ENCODE measurements at regions not wholly inside any gene's neighbourhood (a gene's known extent, or its start where the extent isn't known, plus 50 kb on each side); places are given as distances from the start of the nearest gene placed in this dataset.

- no peak for DNase-seq
Observed at GRCh38 chr18:26697186-26697884, 149.0 kb upstream of the KCTD1 start.

GRCh38 chr18:26696786-26697185 lies 148.4 kb upstream of the KCTD1 start:
- DNase-seq: no peak

- DNase-seq: no peak
Observed at GRCh38 chr18:26696308-26696707, 148.0 kb upstream of the KCTD1 start.

GRCh38 chr18:26689226-26689879 lies 141.0 kb upstream of the KCTD1 start:
- DNase-seq: no peak

GRCh38 chr18:26686532-26686931 lies 138.2 kb upstream of the KCTD1 start:
- no peak for DNase-seq

GRCh38 chr18:26685438-26686157 lies 137.2 kb upstream of the KCTD1 start:
- DNase-seq: no peak

DNA sequence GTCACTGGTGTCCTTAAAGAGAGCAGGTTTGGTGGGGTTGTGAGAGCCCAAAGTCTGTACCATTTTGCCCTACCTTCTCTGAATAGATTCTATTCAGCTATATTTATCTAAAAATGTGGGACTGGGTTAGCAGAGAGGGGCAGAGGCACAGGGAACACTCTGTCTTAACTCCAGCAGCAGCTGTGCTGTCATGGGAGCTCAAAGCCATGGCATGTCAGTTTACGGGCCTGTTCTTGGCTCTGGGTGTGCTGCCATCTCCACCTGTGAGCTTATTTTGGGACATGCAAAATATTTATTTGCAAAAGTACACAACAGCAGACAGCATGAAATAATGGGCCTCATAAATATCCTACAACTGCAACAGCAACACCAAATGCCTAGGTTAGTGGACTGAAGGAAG lies 129.6 kb upstream of the KCTD1 start:
- DNase-seq: no peak

GRCh38 chr18:26667046-26667445 lies 118.7 kb upstream of the KCTD1 start:
- no peak for DNase-seq

DNA sequence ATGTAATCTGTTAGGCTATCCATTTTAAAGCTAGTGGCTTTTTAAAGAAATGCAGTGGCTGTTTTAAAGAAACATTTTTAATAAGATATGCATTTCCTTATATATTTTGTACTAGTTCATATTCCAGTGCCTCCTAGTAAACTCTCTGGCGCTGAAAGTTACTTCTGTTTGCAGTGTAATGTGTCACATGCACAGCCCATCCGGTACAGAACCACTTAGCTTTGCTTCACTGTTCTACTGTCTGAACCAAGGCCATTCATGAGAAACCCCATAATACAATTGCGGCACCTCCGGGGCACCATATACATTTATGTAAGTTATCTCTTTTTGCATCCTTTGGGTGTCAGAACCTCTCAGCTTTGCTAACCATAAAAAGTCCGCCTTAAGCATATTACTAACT lies 114.6 kb upstream of the KCTD1 start:
- no peak for DNase-seq

GRCh38 chr18:26657631-26658581 lies 109.6 kb upstream of the KCTD1 start:
- no peak for DNase-seq

DNA sequence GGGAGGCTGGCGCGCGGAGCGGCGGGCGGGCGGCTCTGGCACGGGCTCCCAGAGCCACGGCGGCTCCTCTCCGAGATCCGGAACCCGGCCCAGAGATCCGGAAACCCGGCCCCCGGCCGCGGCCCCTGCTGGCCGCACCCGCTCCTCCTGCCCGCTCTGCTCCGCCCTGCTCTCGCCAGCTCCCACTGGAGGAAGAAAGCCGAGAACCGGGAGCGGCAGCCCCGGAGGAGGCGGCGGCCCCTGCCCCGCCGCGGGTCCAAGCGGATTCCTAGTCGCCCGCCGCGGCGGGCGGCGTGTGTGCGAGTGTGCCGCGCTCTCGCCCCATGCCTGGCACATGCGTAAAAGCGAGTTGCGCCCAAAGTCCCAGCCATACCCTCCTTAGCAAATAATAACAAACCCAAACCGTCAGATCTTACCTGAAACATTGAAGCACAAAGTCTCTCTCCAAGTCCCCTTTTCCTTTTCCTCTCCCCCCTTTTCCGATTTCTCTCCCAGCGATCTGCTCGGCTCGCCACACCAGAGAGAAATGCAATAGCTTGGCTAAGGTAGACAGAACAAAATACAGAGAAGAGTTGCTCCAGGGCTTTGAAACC lies 108.7 kb upstream of the KCTD1 start:
- DNase-seq: peak; percentile 54

DNA sequence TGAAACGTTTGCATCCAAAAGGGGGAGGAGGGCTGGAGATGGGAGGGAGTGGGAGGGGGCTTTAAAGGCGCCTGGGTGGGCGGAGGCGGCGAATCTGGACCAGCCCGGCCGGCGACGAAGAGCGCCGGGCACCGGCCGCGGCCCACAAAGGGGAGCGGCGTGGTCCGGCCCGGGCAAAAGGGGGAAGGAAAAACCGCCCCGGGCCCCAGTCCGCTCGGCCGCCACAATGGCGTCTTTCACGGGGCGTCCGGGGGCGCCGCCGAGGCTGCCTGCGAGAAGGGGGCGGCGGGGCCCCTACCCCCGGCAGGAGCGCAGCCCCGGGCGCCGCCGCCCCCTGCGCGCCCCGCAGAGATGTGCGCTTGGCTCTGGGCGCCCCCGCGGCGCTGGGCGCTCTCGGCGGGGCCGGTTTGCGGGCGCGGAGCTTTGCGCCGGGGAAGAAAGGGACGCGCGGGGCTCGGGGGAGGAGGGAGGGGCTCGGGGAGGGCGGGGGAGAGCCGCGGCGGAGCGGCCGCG lies 108.1 kb upstream of the KCTD1 start:
- DNase-seq: no peak

DNA sequence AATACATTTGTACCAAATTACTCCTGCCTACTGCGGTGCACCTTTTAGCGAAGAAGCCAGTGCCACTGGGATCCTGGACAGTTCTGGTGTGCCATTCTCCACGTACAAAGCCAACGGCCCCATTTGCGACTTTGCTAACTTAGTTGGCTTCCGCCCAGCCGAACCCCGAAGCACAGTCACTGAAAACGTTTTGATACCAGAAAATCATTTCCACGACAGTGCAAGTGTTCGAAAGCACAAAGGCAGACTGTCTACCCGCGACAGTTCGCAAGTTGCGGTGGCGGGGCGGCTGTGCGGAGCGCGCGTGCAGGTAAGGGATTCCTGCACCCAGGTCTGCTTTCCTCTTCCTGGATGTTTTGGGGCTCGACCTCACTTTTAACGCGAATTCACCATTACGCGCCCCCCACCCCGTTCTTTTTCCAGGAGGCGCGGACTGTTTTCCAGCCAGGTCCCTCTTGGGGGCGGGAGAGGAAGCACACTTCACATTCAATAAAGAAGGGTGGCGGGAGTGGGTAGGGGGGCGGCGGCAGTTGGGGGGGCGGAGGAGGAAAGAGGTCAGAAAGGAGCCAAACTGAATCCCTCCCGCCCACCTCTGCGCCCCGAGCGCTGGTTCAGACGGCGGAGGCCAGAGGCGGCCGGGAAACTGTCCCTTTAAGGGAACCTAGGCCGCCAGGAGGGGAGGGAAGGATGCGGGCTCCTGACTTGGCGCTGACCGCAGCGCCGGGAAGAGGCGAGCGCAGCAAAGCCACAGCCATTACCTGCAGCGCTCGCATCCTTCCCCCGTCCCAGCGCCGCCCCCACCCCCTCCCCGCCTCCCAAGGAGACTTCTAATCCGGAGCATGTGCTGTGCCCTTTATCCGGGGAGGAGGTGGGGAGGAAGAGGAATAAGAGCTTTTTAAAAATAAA lies 107.4 kb upstream of the KCTD1 start:
- no peak for DNase-seq

- DNase-seq: no peak
Observed at GRCh38 chr18:26654616-26655524, 106.5 kb upstream of the KCTD1 start.

- DNase-seq: no peak
Observed at GRCh38 chr18:26653943-26654615, 105.7 kb upstream of the KCTD1 start.

- no peak for DNase-seq
Observed at GRCh38 chr18:26652501-26652900, 104.1 kb upstream of the KCTD1 start.

GRCh38 chr18:26650310-26651268 lies 102.2 kb upstream of the KCTD1 start:
- DNase-seq: no peak

DNA sequence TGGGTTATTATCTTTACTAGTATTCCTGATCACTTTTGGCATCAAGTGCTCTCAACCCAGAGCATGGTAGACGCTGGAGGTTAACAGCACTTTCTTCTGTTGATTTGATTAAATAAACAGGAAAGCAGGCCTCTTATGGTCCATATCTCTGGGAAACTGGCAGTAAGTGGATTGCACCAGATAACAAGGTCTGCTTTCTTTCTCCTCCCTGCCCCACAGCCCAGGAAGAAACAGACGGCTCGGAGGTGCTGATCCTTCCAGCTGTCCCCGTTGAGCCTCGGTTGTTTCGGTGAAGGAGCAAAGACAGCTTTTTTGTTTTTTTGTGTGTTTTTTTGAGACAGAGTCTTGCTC lies 100.8 kb upstream of the KCTD1 start:
- DNase-seq: no peak

All from T1000 (cell line).